ENCODE measurements at regions not wholly inside any gene's neighbourhood (a gene's known extent, or its start where the extent isn't known, plus 50 kb on each side); places are given as distances from the start of the nearest gene placed in this dataset.
A peak's percentile ranks its signal among the peaks of the same experiment; 100 is the strongest.

GRCh38 chr12:24127919-24128721 lies 178.7 kb upstream of the SOX5 start:
- H3K23ac ChIP-seq (ENCODE audit: low read depth, low read length), result no peak overlapping the region
- no peak overlapping the region for H2BK20ac ChIP-seq (ENCODE audit: low read depth, low read length)
- POLR2A ChIA-PET (ENCODE audit: unreplicated experiment), result no interaction called here
- BruUV-seq (replicated peaks), result no TSS peak
- H4K20me1 ChIP-seq (ENCODE audit: insufficient read depth, low read length), result no peaks in the 10 kb centered on the region
- no peak overlapping the region for H2AFZ ChIP-seq (replicated peaks; ENCODE audit: low read length, poor library complexity)
- peaks cover 2% of the 10 kb centered on the region; the same call in 1 of the 2 replicates for H3K4me1 ChIP-seq (ENCODE audit: control insufficient read depth, insufficient read depth, low read length)
- no peak overlapping the region for H3K9ac ChIP-seq (ENCODE audit: low read depth, low read length)
- H3K14ac ChIP-seq (replicated peaks; ENCODE audit: low read depth, low read length), result 0 out of 2 replicates have a peak overlapping the region, but pooled peaks have one; percentile 20
- dilution Hi-C loops (cut with HindIII; ENCODE audit: low sequenced_read_pairs, unreplicated experiment), result no loop called here
- no peak overlapping the region for H3K56ac ChIP-seq (ENCODE audit: extremely low read depth, insufficient read depth, low read length)
- no peak overlapping the region for H2BK5ac ChIP-seq (ENCODE audit: low read depth, low read length, poor library complexity, severe bottlenecking)
- H3K9me1 ChIP-seq (ENCODE audit: insufficient read depth, low read length), result no peaks in the 10 kb centered on the region
- H3K27ac ChIP-seq (ENCODE audit: insufficient read depth, low read length), result no peak overlapping the region
- no peak overlapping the region for H3K4ac ChIP-seq (ENCODE audit: low read depth, low read length)
- no peak overlapping the region for H3K18ac ChIP-seq (ENCODE audit: low read depth, low read length)
- no peak overlapping the region for H2BK120ac ChIP-seq (ENCODE audit: low read depth, low read length)
- in situ Hi-C loops (cut with MboI; ENCODE audit: low sequenced_read_pairs), result no loop called here
- H2BK15ac ChIP-seq (ENCODE audit: low read depth, low read length), result no peak overlapping the region
- no peak for TF ChIP-seq CTCF (conservative IDR thresholded peaks at IDR 0.05; ENCODE audit: low read depth, low read length)
- TF ChIP-seq MXI1 (IDR thresholded peaks at IDR 0.05; ENCODE audit: borderline replicate concordance, low read depth, low read length), result no peak
- TF ChIP-seq BHLHE40 (IDR thresholded peaks at IDR 0.05; ENCODE audit: low read depth, low read length), result no peak
- no peak for TF ChIP-seq FOS (IDR thresholded peaks at IDR 0.05; ENCODE audit: low read depth, low read length)
- TF ChIP-seq POLR2A (IDR thresholded peaks at IDR 0.05; ENCODE audit: low read depth, low read length), result no peak
- no peak for TF ChIP-seq SMC3 (IDR thresholded peaks at IDR 0.05; ENCODE audit: low read depth, low read length)
- TF ChIP-seq RAD21 (IDR thresholded peaks at IDR 0.05; ENCODE audit: low read length), result no peak
- TF ChIP-seq CEBPB (IDR thresholded peaks at IDR 0.05; ENCODE audit: low read depth, low read length), result no peak
- no peak for TF ChIP-seq ELK1 (IDR thresholded peaks at IDR 0.05; ENCODE audit: borderline replicate concordance, low read depth, low read length)
- TF ChIP-seq MAFK (IDR thresholded peaks at IDR 0.05; ENCODE audit: low read depth, low read length), result no peak
- no peak for TF ChIP-seq CHD1 (IDR thresholded peaks at IDR 0.05; ENCODE audit: low read depth, low read length)
- H3K36me3 ChIP-seq (ENCODE audit: control insufficient read depth, insufficient read depth, low read length), result no peaks in the 10 kb centered on the region
- no peaks in the 10 kb centered on the region for H3K9me3 ChIP-seq (ENCODE audit: control insufficient read depth, insufficient read depth, low read length)
- H2AK5ac ChIP-seq (ENCODE audit: low read depth, low read length), result no peak overlapping the region
- no peak overlapping the region for H4K91ac ChIP-seq (ENCODE audit: insufficient read depth, low read depth, low read length)
- H3K79me1 ChIP-seq (ENCODE audit: low read depth in 1 of 2, low read length in 2 of 2), result peaks cover 0 to 2% of the 10 kb centered on the region in 2 experiments; a peak in 1 of 4 replicates
- no peak for ATAC-seq (ENCODE audit: low read depth)
- no peak overlapping the region for H4K5ac ChIP-seq (ENCODE audit: low read depth, low read length)
- H3K4me2 ChIP-seq (ENCODE audit: low read depth, low read length), result no peak overlapping the region
- 100% methylated on average over 3 of the region's 9 CpGs; no CpG with 5 or more reads in 1 of the 2 experiments for WGBS, 2 experiments (ENCODE audit: extremely low coverage in 2 of 2, insufficient read length in 1 of 2)
- intact Hi-C loops (cut with micrococcal nuclease), result no loop called here
- no peak overlapping the region for H2AK9ac ChIP-seq (replicated peaks; ENCODE audit: low read depth, low read length, poor library complexity)
- CTCF ChIA-PET, result no interaction called here
- no peak overlapping the region for H3K4me3 ChIP-seq (ENCODE audit: insufficient read depth, low read depth, low read length)
- DNase-seq, result no peak
- H4K8ac ChIP-seq (ENCODE audit: low read depth in 2 of 2, low read length in 2 of 2), result no peak overlapping the region
- no peaks in the 10 kb centered on the region for H3K27me3 ChIP-seq (ENCODE audit: control insufficient read depth, insufficient read depth, low read length)

Data from IMR-90 (cell line).